Small intestine (tissue), 7 donors: ENCODE measurements at regions not wholly inside any gene's neighbourhood (a gene's known extent, or its start where the extent isn't known, plus 50 kb on each side); places are given as distances from the start of the nearest gene placed in this dataset.

Source experiments
- DNase-seq, 2 donors: peaks; one replicate each; pipeline versions ENCODE4 v3.0.0 to v3.0.0-alpha.2; 2013
- FAIRE-seq: peaks from 2 replicates; lab custom pipeline; 2012; peaks lifted over from hg19 to GRCh38; lab: Jason Lieb, UNC
- H3K27ac ChIP-seq, 3 donors: one replicate each; pipeline ENCODE4 v1.5.1; 2013; ENCODE audit warnings: low read length in 2 of 3, mild to moderate bottlenecking in 2 of 3, control low read depth in 1 of 3, inconsistent platforms in 1 of 3, low read depth in 1 of 3, moderate library complexity in 1 of 3
- H3K27me3 ChIP-seq, 3 donors: one replicate each; pipeline ENCODE4 v1.6.1; 2013; ENCODE audit warnings: low read length in 3 of 3, inconsistent platforms in 1 of 3; ENCODE audit not compliant: control insufficient read depth in 3 of 3, insufficient read depth in 3 of 3
- H3K36me3 ChIP-seq, 3 donors: one replicate each; pipeline ENCODE4 v1.6.1; 2013; ENCODE audit warnings: low read length in 3 of 3, inconsistent platforms in 1 of 3, low read depth in 1 of 3, mild to moderate bottlenecking in 1 of 3, moderate library complexity in 1 of 3; ENCODE audit not compliant: control insufficient read depth in 3 of 3, insufficient read depth in 2 of 3
- H3K4me1 ChIP-seq, 3 donors: one replicate each; pipeline ENCODE4 v1.6.1; 2013; ENCODE audit warnings: low read length in 2 of 3, inconsistent platforms in 1 of 3, low read depth in 1 of 3, mild to moderate bottlenecking in 1 of 3, moderate library complexity in 1 of 3; ENCODE audit not compliant: control insufficient read depth in 3 of 3, insufficient read depth in 2 of 3
- H3K4me3 ChIP-seq, 3 donors: one replicate each; pipeline ENCODE4 v1.5.1; 2013; ENCODE audit warnings: low read length in 3 of 3, control low read depth in 1 of 3, inconsistent platforms in 1 of 3, low read depth in 1 of 3, mild to moderate bottlenecking in 1 of 3, moderate library complexity in 1 of 3
- H3K9me3 ChIP-seq, 2 donors: one replicate each; pipeline ENCODE4 v1.6.1; 2013; ENCODE audit warnings: low read depth in 1 of 2, low read length in 1 of 2; ENCODE audit not compliant: control insufficient read depth in 2 of 2, insufficient read depth in 1 of 2
- WGBS, 3 donors: extraction: QIAGEN DNeasy Blood & Tissue Kit; methylation state at CpG; one replicate each; pipeline ENCODE4 v1.1.7; 2013; 5-methylcytosine and 5-hydroxymethylcytosine counted together
- donor health status: healthy with polysubstance abuse.
- donor health status: control.
- donor health status: control.
- donor health status: Bipolar disorder and iron deficiency.
- donor health status: healthy.

- no peaks in the 10 kb centered on the region for H3K27me3 ChIP-seq
- no peak overlapping the region for H3K27ac ChIP-seq
Observed at GRCh38 chr14:49196327-49196726, 389.9 kb downstream of the RPS29 start.

GRCh38 chr14:49194067-49194466, 392.1 kb downstream of the RPS29 start:
- DNase-seq, result no peak
- WGBS, 3 donors, result 48 to 52% (median 51%) methylated on average over 2 of the region's 2 CpGs
- no peak for FAIRE-seq

More at GRCh38 chr14:49196327-49196726, 389.9 kb downstream of the RPS29 start:
- H3K36me3 ChIP-seq, result no peaks in the 10 kb centered on the region
- DNase-seq, result no peak
- H3K4me1 ChIP-seq, result no peaks in the 10 kb centered on the region
- FAIRE-seq, result no peak
- H3K9me3 ChIP-seq, result no peaks in the 10 kb centered on the region
- no peak overlapping the region for H3K4me3 ChIP-seq
- WGBS, 3 donors, result 52 to 64% (median 56%) methylated on average over 1 of the region's 1 CpG

GRCh38 chr14:49193332-49194065, 392.7 kb downstream of the RPS29 start:
- H3K27ac ChIP-seq, result no peak overlapping the region
- no peaks in the 10 kb centered on the region for H3K9me3 ChIP-seq
- H3K27me3 ChIP-seq, result no peaks in the 10 kb centered on the region
- WGBS, 3 donors, result 40 to 56% (median 47%) methylated on average over 7 of the region's 7 CpGs
- no peaks in the 10 kb centered on the region for H3K4me1 ChIP-seq
- no peak for FAIRE-seq
- H3K36me3 ChIP-seq, result no peaks in the 10 kb centered on the region
- H3K4me3 ChIP-seq, result no peak overlapping the region
- DNase-seq, result no peak

More at GRCh38 chr14:49194067-49194466, 392.1 kb downstream of the RPS29 start:
- no peaks in the 10 kb centered on the region for H3K36me3 ChIP-seq
- H3K4me3 ChIP-seq, result no peak overlapping the region
- H3K27me3 ChIP-seq, result no peaks in the 10 kb centered on the region
- no peak overlapping the region for H3K27ac ChIP-seq
- H3K9me3 ChIP-seq, result no peaks in the 10 kb centered on the region
- no peaks in the 10 kb centered on the region for H3K4me1 ChIP-seq

- Histone ChIP-seq H3K27me3 (no peaks in the 10 kb centered on the region), H3K4me3 (no peak overlapping the region), H3K27ac (no peak overlapping the region), H3K36me3 (no peaks in the 10 kb centered on the region), H3K4me1 (no peaks in the 10 kb centered on the region), H3K9me3 (no peaks in the 10 kb centered on the region)
- WGBS, 3 donors, result 77 to 88% (median 86%) methylated on average over 5 of the region's 5 CpGs
- no peak for DNase-seq
- FAIRE-seq, result no peak
Observed at GRCh38 chr14:49191380-49191779, 394.8 kb downstream of the RPS29 start.

DNA sequence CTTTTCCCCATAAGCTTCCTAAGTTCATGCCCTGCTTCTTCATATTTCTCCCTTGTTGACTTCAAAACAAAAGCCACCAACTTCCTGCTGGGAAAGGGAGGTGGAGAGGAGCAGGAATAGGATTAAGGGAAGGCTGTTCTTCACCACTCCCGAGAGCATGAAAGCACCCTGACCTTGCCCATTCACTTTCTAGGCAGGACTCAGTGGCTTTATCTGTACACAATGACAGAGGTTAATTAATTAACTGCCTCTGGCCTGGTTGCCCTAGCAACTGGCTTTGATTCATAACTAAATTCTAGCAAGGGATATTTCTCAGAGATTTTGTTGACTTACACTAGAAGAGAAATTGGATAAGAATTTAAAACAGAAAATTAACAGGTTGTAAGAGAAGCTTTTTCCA, 396.8 kb downstream of the RPS29 start:
- no peak for DNase-seq
- H3K9me3 ChIP-seq, result no peaks in the 10 kb centered on the region
- FAIRE-seq, result no peak
- no peaks in the 10 kb centered on the region for H3K36me3 ChIP-seq
- H3K4me1 ChIP-seq, result no peaks in the 10 kb centered on the region
- H3K27me3 ChIP-seq, result no peaks in the 10 kb centered on the region
- H3K4me3 ChIP-seq, result no peak overlapping the region
- 7 to 21% (median 13%) methylated on average over 1 of the region's 1 CpG for WGBS, 3 donors
- H3K27ac ChIP-seq, result no peak overlapping the region

DNA sequence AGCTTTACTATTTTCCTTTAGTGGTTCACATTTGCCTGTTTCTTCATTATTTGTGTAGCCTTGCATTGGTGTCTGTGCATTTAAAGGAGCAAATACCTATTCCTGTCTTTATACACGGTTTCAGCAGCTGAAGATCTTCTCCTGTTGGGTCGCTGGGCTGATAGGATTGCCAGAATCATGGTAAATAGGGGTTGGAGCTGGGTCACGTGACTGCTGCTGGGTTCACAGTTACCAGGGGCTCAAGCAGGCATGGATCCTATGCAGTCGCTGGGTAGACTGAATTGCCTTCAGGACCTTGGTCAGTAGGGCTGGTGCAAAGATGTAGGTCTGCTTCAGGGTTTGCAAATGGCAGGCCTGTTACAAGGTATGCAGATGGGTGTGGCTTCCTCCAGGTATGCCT, 398.4 kb downstream of the RPS29 start:
- WGBS, 3 donors, result 64 to 76% (median 68%) methylated on average over 4 of the region's 4 CpGs
- no peak for FAIRE-seq
- DNase-seq, result no peak
- no peaks in the 10 kb centered on the region for H3K4me1 ChIP-seq
- H3K4me3 ChIP-seq, result no peak overlapping the region
- no peaks in the 10 kb centered on the region for H3K36me3 ChIP-seq
- H3K9me3 ChIP-seq, result no peaks in the 10 kb centered on the region
- no peak overlapping the region for H3K27ac ChIP-seq
- no peaks in the 10 kb centered on the region for H3K27me3 ChIP-seq

DNA sequence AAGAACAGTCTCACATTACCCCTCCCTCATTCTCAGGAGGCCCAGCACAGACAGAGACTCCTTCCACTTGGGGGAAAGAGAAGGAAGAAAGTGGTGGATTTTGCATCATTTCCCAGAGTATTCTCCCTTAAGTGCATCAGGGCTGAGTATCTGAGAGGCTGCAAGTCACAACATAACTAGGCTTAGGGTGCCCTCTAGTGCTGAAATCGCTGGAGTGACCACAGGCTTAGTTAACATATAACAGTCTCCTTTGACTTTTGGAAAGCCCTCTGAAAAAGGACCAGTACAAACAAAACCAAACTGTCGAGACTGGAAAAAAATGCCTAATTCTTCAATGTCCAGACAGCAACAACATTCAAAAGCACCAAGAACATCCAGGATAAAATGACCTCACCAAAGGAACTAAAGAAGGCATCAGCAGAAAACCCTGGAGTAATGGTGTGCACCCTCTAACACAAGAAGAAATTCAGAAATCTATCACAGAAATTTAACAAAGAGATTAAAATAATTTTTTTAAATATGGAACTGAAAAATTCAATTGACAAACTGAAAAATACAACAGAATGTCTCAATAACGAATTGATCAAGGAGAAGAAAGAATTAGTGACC, 412.3 kb downstream of the RPS29 start:
- Histone ChIP-seq H3K4me1 (no peaks in the 10 kb centered on the region), H3K4me3 (no peak overlapping the region), H3K27ac (no peak overlapping the region), H3K27me3 (no peaks in the 10 kb centered on the region), H3K9me3 (no peaks in the 10 kb centered on the region), H3K36me3 (no peaks in the 10 kb centered on the region)
- WGBS, 3 donors, result 2 to 11% (median 6%) methylated on average over 3 of the region's 3 CpGs
- no peak for FAIRE-seq
- peak; percentile 66 to 72 for DNase-seq

GRCh38 chr14:49164074-49164473, 422.1 kb downstream of the RPS29 start:
- DNase-seq (no peak), FAIRE-seq (no peak)
- no peaks in the 10 kb centered on the region for H3K27me3 ChIP-seq
- H3K36me3 ChIP-seq, result no peaks in the 10 kb centered on the region
- H3K4me1 ChIP-seq, result no peaks in the 10 kb centered on the region
- 60 to 73% (median 63%) methylated on average over 2 of the region's 2 CpGs for WGBS, 3 donors
- no peak overlapping the region for H3K27ac ChIP-seq
- no peaks in the 10 kb centered on the region for H3K9me3 ChIP-seq
- H3K4me3 ChIP-seq, result no peak overlapping the region
